NB4 (cell line): ENCODE measurements at regions not wholly inside any gene's neighbourhood (a gene's known extent, or its start where the extent isn't known, plus 50 kb on each side); places are given as distances from the start of the nearest gene placed in this dataset.

Experiments used
- MYC ChIP-seq: IDR thresholded peaks from 2 replicates; pipeline ENCODE4 v1.6.1; 2011; ENCODE audit warnings: low read depth, low read length
- POLR2A ChIP-seq: IDR thresholded peaks from 2 replicates; pipeline ENCODE4 v1.6.1; 2011; ENCODE audit warnings: mild to moderate bottlenecking; ENCODE audit not compliant: insufficient read length; ENCODE audit errors: extremely low read depth
- TF ChIP-seq, protein P1 (sequence below): IDR thresholded peaks from one replicate; pipeline ENCODE4 v1.5.1; 2012; ENCODE audit warnings: low read depth, low read length

GRCh38 chr5:142478113-142478512 is 153.3 kb upstream of the SPRY4 start:
- TF ChIP-seq MYC: no peak
- TF ChIP-seq, protein P1, sequence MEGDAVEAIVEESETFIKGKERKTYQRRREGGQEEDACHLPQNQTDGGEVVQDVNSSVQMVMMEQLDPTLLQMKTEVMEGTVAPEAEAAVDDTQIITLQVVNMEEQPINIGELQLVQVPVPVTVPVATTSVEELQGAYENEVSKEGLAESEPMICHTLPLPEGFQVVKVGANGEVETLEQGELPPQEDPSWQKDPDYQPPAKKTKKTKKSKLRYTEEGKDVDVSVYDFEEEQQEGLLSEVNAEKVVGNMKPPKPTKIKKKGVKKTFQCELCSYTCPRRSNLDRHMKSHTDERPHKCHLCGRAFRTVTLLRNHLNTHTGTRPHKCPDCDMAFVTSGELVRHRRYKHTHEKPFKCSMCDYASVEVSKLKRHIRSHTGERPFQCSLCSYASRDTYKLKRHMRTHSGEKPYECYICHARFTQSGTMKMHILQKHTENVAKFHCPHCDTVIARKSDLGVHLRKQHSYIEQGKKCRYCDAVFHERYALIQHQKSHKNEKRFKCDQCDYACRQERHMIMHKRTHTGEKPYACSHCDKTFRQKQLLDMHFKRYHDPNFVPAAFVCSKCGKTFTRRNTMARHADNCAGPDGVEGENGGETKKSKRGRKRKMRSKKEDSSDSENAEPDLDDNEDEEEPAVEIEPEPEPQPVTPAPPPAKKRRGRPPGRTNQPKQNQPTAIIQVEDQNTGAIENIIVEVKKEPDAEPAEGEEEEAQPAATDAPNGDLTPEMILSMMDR: no peak
- no peak for TF ChIP-seq POLR2A
